Hematopoietic multipotent progenitor cell treated with erythropoietin and hydrocortisone succinate and interleukin-3 and kit ligand, for 8 days (in vitro differentiated cells): ENCODE measurements at regions not wholly inside any gene's neighbourhood (a gene's known extent, or its start where the extent isn't known, plus 50 kb on each side); places are given as distances from the start of the nearest gene placed in this dataset.
"Not testable (repeated sequence)": the region's sequence is repeated elsewhere in the genome, so short reads cannot be mapped to it uniquely, and the experiment has no call there.

Experiments
- DNase-seq: peaks from one replicate; pipeline ENCODE4 v3.0.0-alpha.2; 2015

- DNase-seq = no peak
Observed at GRCh38 chr4:29710519-29710918, 1009.6 kb upstream of the PCDH7 start.

GRCh38 chr4:29711226-29711625, 1008.9 kb upstream of the PCDH7 start:
- DNase-seq = no peak

DNA sequence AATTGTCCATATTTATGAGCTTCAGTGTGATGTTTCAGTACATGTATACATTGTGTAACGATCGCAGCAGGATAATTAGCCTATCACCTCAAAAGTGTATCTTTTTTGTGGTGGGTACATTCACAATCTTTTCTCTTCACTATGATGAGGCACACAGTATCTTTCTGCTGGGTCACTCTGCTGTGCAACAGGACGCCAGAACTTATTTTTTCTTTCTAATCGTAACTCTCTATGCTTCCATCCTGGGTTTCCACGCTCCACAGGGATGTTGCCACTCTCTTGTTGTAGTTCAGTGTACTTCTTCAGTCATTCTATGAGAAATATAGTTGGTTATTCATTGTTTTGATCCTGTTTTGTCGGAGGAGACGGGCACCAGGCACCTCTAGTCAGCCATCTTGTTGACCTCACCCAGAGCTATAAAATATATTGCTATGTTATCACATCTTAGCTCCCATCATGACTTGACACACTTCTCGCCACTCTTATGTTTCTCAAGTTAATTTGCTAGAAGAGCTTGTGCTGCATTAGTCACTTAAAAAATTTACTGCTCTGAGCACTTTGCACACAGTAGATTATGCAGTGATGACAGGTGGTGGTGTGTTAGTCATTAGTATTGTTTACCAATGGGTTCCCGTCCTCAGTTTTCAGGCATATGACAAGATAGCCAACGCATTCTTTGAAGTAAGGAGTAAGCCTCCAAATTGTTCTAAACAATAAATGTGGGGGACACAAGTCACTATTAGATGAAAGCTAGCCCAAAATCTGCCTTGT, 1002.7 kb upstream of the PCDH7 start:
- DNase-seq = no peak

GRCh38 chr4:29718136-29718535, 1002.0 kb upstream of the PCDH7 start:
- DNase-seq = no peak

DNA sequence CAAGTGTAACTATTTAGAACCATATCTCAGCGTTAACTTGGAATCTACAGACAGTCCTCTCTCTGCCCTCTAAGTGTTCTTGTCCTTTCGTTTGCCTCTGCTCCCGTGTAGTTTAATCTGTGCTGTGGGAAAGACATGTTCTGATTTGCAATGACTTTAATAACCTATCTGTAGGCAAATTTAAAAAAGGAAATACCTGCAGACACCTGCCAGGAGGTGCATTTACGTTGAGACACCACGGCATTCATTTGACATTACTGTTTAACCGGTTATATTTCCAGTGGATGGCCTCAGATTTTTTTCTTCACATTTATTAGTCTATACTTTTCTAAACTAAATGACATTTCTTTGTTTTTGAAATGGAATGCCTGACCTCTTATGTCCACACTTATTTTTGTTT, 997.9 kb upstream of the PCDH7 start:
- DNase-seq = no peak

DNA sequence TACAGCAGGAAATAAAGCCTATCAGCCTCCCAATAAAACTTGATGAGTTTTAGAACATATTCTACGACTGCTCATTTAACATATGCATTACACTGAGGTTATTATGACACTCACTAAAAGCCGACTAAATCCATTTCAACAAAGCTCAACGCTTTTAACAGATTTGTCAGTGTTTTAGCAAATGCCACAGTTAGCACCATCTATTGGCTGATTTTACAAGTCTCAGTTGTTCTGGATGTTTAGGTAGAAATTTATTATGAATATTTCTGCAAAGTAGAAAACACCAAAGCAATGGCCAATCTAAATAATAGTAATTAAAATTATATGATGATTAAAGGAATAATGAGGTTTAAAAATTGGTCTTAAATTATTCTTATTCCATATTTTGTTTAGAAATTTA, 993.2 kb upstream of the PCDH7 start:
- no peak for DNase-seq

GRCh38 chr4:29734343-29735213, 985.6 kb upstream of the PCDH7 start:
- no peak for DNase-seq

DNA sequence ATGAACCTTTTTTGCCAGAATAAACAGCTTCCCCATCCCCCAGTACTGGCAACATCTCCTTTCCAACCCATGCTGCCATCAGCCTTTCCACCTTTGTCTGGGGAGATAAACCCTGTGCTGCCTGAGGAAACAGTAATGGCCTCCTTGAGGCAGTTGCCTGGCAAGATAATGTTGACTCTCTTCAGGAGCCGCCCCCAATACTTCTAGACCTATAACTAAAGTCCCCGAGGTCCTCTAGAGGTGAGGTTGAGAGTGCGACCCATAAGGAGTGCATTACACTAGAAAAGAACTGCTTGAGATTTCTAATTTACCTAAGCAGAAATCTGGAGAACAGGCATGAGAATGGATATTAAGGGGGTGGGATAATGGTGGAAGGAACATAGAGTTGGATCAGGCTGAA, 963.2 kb upstream of the PCDH7 start:
- DNase-seq = no peak

GRCh38 chr4:29762151-29762550, 958.0 kb upstream of the PCDH7 start:
- no peak for DNase-seq

DNA sequence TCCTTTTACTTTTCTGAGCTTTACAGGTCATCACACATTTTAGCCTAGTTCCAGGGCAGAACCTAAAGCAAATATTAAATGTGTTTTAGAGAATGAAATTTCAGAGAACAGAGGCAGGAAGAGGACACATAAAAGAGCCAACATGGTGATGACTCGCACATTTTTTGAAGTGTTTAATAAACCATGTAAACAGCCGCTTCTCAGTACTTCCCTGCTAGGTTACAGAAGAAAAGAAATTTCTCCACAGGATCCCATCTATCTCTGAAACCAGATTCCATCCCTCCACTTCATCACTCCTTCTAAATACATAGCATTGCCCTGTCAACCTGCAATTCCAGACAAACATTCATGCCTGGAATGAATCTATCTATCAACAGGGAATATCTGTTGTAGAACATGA, 949.5 kb upstream of the PCDH7 start:
- DNase-seq = no peak

DNA sequence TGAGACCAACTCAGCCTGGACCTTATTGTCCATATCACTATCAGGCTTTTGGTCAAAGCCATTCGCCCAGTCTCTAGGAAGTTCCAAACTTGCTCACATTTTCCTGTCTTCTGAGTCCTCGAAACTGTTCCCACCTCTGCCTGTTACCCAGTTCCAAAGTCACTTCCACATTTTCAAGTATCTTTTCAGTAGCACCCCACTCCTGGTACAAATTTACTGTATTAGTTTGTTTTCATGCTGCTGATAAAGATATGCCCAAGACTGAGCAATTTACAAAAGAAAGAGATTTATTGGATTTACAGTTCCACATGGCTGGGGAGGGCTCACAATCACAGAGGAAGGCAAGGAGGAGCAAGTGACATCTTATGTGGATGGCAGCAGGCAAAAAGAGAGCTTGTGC, 932.0 kb upstream of the PCDH7 start:
- DNase-seq = not testable (repeated sequence)

DNA sequence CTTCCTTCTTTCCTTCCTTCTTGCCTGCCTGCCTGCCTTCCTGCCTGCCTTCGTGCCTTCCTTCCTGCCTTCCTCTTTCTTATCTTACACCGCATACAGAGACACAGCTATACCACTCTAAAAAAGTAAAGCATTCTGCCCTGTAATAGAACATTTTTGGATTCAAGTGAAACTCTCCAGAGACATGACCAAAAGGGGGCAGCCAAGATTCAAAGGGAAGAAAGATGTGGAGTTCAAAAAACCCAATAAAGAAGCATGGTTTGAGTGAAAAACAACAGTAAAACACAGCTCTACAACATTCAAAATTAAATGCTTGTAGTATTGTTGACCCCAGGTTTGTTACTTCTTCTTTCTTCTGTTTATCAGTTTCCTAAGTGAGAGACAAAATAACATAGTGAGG, 914.9 kb upstream of the PCDH7 start:
- no peak for DNase-seq

GRCh38 chr4:29805916-29806480, 914.2 kb upstream of the PCDH7 start:
- DNase-seq = no peak

DNA sequence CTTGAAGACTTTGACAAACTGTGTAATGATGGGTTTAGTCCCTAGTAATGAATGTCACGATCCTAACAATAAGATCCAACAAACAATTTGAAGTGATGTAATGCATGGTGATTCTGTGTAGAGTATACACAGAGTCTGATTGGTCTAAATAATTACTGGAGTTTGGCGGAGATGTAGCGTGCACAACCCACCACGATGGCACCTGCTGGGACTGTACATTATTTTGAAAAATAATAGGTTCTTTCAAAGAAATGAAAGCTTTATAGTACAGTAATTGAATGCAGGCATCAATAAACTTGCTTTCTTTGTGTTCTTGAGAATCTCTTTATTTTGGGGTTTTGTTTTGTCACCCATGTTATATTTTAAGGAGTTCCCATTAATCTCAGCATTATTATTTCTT, 902.2 kb upstream of the PCDH7 start:
- DNase-seq = no peak

DNA sequence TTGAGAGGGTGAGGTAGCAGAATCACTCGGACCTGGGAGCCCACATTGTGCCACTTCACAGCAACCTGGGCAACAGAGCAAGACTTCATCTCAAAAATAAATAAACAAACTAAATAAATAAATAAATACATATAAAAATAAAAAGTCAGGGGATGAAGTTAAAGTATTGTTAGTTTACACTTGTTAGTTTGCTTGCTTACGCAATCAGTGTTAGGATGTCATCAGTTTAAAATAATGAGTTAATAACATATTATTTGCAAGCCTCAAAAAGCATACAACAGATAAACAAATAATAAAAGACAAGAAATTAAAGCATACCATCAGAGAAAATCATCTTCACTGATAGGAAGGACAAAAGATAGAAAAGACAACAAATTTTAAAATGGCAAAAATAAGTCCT, 891.1 kb upstream of the PCDH7 start:
- no peak for DNase-seq

DNA sequence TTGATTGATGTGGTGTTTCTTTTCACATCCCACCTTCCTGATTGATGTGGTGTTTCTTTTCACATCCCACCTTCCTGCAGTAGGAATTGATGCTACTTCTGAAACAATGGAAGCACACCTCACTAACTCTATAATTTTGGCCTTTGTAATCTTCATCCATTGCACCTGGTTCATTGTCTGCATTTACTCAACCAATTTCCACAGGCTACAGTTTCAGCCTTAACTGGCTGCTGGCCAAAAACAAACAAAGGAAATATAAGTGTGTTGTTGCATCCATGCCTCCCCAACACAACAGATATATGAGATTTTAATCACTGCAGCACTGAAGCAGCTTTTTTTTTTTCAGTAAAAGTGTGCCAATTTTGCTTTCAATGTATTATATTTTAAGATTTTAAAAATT, 867.6 kb upstream of the PCDH7 start:
- no peak for DNase-seq

GRCh38 chr4:29853833-29854232, 866.3 kb upstream of the PCDH7 start:
- no peak for DNase-seq

DNA sequence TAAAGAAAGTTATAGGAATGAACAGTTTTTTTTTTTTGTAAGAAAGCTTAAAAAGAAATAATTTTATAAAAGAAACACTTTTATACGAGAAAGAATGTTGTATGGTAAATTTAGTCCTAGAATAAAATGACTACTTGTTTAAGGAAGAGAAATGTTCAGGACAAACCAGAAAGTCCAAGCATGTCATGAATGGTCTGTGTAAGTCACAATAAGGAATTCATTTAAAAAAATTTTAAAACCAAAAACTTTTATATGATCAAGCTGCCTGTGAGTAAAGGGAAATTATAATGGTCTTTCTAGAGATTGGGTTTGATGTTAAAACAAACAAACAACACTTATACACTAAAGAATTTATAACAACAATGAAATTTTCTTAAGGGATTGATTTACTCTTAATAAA, 858.9 kb upstream of the PCDH7 start:
- no peak for DNase-seq

- DNase-seq = no peak
Observed at GRCh38 chr4:29867412-29867811, 852.8 kb upstream of the PCDH7 start.

- DNase-seq = no peak
Observed at GRCh38 chr4:29900336-29900735, 819.8 kb upstream of the PCDH7 start.

DNA sequence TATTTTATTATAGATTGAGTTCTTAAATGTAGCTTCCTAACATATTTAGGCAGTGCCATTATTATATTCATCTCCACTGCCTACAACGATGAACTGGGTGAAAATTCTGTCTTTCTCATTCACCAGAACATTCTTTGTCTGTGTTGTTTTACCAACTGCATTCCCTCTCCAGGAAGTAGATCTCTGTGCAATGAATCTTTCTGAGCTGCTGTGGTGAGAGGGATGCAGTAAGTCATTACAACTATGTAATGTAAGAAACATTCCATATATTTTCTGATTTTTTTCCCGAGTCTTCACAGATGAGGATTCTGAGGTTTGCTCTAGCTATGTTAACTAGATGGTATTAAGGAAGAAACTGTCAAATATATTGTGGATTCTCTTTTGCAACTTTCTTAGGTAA, 811.9 kb upstream of the PCDH7 start:
- DNase-seq = no peak

DNA sequence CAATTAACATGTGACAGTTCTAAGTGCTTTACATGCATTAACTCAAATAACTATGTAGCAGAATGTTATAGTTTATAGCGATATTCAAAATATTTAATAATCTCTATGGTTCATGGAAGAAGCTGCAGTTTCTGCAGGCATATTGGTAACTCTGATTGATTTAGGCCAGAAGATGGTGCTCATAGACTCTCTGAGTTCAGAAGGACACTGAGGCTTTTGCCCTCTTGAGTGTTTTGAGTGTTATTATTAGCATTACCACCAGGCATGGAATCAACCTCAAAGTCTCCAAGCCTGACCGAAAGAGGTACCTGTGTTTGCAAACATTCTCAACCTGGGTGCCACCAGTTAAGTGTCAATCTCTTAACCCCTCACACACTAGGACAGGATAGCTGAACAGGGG, 792.3 kb upstream of the PCDH7 start:
- no peak for DNase-seq

GRCh38 chr4:29948451-29948850, 771.7 kb upstream of the PCDH7 start:
- no peak for DNase-seq

DNA sequence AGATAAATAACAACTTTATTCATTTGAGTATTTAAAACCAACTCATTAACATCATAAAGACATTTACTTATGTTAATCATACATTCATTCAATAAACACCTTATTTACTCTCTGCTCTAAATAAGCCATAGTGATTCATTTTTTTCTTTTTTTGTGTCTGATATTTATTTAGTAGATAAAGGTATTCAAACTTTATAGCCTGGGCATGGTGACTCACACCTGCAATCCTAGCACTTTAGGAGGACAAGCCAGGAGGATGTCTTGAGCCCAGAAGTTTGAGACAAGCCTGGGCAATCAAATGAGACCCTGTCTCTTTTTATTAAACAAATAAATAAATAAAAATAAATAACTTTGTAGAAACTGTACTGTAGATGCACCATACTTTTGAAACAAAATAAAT, 771.3 kb upstream of the PCDH7 start:
- DNase-seq = no peak
